GM12872 (cell line): ENCODE measurements at regions not wholly inside any gene's neighbourhood (a gene's known extent, or its start where the extent isn't known, plus 50 kb on each side); places are given as distances from the start of the nearest gene placed in this dataset.

Source experiments
- TF ChIP-seq, protein P1 (sequence below): IDR thresholded peaks from 3 replicates; pipeline ENCODE4 v1.5.1; 2011; ENCODE audit warnings: low read depth, mild to moderate bottlenecking, low read length, moderate library complexity; ENCODE audit not compliant: insufficient read depth

GRCh38 chr13:86584301-86584700 lies 785.1 kb upstream of the SLITRK6 start:
- TF ChIP-seq, protein P1, sequence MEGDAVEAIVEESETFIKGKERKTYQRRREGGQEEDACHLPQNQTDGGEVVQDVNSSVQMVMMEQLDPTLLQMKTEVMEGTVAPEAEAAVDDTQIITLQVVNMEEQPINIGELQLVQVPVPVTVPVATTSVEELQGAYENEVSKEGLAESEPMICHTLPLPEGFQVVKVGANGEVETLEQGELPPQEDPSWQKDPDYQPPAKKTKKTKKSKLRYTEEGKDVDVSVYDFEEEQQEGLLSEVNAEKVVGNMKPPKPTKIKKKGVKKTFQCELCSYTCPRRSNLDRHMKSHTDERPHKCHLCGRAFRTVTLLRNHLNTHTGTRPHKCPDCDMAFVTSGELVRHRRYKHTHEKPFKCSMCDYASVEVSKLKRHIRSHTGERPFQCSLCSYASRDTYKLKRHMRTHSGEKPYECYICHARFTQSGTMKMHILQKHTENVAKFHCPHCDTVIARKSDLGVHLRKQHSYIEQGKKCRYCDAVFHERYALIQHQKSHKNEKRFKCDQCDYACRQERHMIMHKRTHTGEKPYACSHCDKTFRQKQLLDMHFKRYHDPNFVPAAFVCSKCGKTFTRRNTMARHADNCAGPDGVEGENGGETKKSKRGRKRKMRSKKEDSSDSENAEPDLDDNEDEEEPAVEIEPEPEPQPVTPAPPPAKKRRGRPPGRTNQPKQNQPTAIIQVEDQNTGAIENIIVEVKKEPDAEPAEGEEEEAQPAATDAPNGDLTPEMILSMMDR = no peak

GRCh38 chr13:86585835-86586234 lies 786.6 kb upstream of the SLITRK6 start:
- TF ChIP-seq, protein P1 = no peak

GRCh38 chr13:86591862-86592261 lies 792.6 kb upstream of the SLITRK6 start:
- TF ChIP-seq, protein P1 = no peak

DNA sequence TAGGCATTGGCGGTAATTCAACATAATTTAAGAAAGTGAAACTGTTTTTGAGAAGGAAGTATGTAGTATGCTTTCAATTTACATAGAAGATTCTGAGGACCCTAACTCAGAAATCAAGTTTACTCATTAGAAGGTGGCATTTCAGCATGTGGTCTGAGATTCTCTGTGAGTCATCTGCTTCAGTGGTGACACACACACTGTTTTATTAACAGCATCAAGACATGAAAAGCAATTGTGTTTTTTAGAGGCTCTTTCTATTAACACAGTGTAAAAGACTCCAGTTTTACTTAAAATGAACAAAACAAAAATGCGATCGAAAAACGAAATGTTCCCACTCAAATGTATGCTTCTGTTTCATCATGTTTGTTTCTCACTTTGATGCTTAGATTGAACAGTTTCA lies 802.1 kb upstream of the SLITRK6 start:
- TF ChIP-seq, protein P1 = no peak

DNA sequence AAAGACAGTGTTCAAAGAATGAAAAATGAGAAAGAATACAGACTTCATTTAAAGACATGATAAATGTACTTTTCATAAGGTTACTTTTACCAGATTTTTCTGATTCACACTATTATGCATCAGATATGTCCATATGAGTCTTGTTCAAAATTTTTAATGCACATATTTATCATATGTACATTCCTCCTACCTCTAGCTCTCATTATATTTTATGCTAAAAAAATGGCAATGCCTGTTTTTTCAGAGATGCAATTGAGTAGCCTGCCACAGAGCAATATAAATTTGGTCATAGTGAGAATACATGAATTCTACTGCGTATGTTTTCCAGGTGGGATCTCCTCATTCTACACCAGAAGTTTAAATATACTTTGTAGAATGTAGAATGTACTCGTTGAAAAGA lies 807.0 kb upstream of the SLITRK6 start:
- TF ChIP-seq, protein P1 = no peak

DNA sequence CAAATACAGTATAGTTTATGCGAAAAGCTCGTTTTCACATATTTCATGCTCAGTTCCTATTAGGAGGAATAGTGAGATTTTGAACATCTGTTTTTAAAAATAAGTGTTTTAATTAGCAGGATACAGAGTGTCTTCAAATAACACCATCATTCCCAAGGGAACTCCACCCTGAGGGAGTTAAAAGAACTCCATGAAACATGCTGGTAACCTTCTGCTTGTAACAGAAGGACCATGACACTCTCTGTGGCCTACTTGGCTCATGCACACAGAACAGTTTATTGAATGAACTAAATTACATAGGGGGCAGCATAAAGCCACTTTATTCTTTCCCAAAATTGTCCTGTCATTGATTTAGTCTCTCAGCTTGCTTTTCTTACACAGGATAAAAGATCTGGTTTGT lies 809.5 kb upstream of the SLITRK6 start:
- TF ChIP-seq, protein P1 = no peak

DNA sequence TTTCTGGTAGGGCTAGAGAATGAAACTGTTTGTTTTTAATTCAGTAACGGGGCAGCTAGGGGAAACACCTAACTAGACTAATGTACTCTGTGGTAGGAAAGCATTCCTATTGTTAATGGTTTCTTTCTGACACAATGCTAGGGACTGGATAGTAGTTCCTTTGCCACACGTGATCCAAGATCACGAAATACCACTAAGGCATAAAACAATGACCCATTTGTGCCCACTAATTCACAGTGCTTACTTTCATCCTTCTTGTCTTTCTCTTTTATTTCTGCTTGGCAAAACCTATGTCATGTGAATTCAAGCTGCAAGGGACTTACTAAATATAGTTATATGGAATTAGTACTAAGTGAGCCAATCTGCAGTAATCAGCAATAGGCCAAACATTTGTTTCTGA lies 834.1 kb upstream of the SLITRK6 start:
- TF ChIP-seq, protein P1 = no peak

DNA sequence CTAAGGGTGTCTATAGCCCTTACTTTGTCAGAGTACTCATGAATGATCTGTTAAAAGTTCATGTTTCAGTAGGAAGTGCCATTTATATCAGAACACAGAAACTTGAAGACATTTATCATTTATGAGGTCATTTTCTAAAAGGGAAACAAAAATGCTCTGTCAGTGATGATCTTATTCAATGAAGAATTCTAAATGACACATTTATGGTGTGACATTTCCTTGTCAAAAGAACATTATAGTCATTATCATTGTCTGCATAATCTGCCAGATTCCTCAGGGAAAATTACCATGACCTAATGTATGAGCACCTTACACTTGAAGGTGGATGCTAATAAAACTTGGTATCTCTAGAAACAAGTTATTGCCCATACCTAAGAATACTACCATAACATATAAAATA lies 853.8 kb upstream of the SLITRK6 start:
- TF ChIP-seq, protein P1 = no peak
